ENCODE measurements at regions not wholly inside any gene's neighbourhood (a gene's known extent, or its start where the extent isn't known, plus 50 kb on each side); places are given as distances from the start of the nearest gene placed in this dataset.

GRCh38 chr6:67663105-67663895 is 971.8 kb upstream of the ADGRB3 start:
- DNase-seq (ENCODE audit: low read depth), result no peak

DNA sequence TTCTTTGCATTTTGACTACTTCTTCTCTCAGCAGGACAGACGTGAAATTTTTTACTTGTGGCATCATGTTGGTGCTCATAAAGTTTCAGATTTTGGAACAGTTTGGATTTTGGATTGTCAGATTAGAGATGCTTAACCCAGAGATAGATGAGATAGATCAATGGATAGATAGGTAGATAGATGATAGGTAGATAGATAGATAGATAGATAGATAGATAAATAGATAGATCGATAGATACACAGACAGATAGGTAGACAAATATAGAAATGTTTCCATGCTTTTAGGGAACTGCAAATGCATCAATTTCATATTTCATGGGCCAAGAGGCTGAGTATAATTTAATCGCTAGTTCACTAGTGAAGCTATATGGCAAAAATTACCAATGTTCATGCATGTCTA is 981.5 kb upstream of the ADGRB3 start:
- no peak for DNase-seq (ENCODE audit: low read depth)

DNA sequence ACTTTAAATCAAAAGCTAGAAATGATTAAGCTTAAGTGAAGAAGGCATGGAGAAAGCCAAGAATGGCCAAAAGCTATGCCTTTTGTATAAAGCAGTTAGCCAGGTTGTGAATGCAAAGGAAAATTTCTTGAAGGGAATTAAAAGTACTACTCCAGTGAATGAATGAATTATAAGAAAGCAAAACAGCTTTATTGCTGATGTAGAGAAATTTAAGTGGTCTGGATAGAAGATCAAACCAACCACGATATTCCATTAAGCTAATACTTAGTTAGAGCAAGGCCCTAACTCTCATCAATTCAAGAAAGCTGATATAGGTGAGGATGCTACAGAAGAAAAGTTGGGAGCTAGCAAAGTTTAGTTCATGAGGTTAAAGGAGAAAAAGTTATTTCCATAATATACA is 988.5 kb upstream of the ADGRB3 start:
- DNase-seq (ENCODE audit: low read depth), result no peak

GRCh38 chr6:67643281-67643680 is 991.8 kb upstream of the ADGRB3 start:
- DNase-seq (ENCODE audit: low read depth), result no peak

DNA sequence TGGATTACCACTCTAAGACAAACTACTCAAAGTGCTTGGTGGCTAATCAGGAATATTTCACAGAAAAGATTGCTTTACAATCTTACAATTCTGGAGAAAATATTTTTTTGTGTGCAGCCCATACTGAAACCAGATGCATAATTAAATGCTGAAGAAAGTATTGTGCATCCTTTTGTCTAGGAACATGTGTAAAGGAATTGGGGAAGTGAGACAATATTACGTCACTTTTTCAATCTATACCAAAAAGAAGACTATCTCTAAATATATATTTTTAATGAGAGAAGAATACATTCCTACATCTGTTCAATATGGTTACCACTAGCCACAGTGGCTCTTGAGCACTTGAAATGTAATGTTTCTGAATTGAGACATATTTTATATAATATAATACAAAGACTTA is 992.5 kb upstream of the ADGRB3 start:
- DNase-seq (ENCODE audit: low read depth), result no peak

DNA sequence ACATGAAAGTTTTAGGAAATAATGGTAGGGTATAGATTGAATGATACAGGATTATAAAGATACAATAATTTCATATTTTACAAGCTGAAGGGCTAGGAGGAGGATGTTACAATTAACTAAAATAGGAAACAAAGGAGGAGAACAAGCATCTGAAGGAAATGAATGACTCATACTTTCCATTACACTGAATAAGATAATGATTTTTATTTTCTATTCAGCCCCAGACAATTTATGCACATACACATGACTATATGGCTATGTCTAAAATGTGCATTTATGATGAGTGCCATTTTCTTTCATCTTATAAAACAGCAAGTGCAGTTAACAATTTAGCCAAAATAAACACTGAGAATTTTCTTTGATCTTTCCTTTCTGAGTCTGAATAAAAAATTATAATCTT is 994.6 kb upstream of the ADGRB3 start:
- DNase-seq (ENCODE audit: low read depth), result no peak

DNA sequence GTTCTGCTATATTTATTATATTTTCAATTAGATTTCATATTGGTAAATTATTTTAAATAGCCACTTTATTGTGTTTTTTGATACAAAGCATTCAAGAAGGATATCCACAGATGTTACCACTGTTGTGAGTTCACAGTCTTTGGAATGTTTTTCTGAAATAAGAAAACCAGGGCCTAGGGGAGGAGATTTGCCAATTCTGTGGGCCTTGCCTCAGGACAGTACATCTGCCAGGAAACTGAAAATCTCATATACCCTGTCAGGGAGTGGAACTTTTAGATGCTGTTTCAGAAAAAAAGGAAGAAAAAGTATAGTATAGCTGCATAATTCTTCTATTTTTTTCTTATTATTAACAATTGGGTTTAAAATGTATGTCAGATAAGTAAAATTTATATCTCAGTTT is 995.9 kb upstream of the ADGRB3 start:
- no peak for DNase-seq (ENCODE audit: low read depth)

DNA sequence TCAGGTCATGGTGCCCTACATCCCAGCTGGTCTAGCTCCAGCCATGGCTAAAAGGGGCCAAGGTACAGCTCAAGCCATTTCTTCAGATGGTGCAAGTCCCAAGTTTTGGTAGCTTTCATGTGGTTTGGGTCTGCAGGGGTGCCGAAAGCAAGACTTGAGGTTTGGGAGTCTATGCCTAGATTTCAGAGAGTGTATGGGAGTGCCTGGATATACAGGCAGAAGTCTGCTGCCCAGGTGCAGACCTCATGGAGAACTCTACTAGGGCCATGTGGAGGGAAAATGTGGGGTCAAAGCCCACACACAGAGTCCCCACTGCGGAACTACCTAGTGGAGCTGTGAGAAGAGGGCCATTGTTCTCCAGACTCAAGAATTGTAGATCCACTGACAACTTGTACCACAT is 1000.9 kb upstream of the ADGRB3 start:
- no peak for DNase-seq (ENCODE audit: low read depth)

DNA sequence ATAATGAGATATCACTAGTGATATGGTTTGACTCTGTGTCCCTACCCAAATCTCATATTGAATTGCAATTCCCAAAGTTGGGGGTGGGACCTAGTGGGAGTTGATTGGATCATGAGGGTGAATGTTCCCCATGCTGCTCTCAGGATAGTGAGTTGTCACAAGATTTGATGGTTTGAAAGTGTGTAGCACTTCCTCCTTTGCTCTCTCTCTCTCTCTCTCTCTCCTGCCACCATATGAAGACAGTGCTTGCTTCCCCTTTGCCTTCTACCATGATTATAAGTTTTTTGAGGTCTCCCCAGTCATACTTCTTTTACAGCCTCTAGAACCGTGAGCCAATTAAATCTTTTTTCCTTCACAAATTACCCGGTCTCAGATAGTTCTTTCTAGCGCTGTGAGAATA is 1002.0 kb upstream of the ADGRB3 start:
- DNase-seq (ENCODE audit: low read depth), result no peak

- no peak for DNase-seq (ENCODE audit: low read depth)
Measured at GRCh38 chr6:67630146-67630545, 1004.9 kb upstream of the ADGRB3 start.

GRCh38 chr6:67629258-67629657 is 1005.8 kb upstream of the ADGRB3 start:
- no peak for DNase-seq (ENCODE audit: low read depth)

DNA sequence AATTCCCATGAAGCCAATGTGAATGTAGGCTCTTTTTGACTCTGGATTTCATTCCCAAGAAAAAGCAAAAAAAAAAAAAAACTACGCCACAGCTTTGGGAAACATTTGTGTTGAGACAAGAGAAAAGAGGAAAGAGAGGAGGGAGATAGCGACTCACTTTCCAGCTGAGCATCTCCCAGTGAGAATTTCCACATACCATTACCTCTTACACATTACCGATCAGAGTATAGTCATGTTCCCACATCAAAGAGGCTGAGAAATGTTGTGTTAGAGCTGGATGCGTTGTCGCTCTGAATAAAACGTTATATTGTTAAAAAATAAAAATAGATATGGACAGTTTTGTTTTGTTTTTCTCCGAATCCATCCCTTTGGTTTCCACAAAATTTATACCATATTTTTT is 1019.3 kb upstream of the ADGRB3 start:
- no peak for DNase-seq (ENCODE audit: low read depth)

- DNase-seq (ENCODE audit: low read depth), result no peak
Measured at GRCh38 chr6:67608099-67608749, 1026.9 kb upstream of the ADGRB3 start.

DNA sequence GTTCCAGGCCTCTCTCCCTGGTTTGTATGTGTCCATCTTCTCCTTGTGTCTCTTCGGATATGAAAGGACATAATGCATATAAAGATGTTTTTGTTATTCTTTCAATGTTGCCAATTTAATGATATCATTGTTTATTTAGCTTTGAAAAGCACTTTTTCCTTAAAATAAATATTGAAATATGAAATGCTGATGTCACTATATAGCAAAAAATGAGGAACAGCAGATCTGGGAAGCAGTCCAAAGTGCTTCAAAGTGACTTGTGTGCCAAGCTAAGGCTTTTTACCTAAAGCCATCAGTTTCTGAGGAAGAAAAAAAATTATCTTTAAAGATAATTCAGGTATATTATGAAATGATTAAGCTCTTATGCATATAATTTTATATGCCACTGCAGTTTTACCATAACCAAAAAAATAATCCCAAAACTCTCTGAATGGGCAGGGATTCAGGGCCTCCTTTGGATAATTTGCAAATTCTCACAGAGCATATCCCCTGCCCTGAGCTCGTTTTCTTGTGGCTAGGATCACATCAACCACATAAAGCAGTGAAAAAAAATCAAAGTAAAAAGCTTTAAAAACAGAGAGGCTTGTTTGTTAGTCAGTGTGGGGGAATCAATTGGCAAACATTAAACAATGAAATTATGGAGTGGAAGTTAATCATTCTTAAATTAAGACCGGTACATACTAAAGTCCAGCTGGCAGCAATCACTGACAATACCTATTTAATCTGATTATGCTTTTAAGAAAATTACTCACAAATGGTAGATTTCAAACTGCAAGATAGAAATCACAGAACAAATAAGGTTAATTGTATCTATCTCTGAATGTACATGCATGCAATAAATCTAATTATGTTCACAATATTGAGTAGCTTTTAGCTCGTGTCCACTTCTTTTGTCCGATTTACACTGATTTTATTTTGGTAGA is 1027.9 kb upstream of the ADGRB3 start:
- no peak for DNase-seq (ENCODE audit: low read depth)

DNA sequence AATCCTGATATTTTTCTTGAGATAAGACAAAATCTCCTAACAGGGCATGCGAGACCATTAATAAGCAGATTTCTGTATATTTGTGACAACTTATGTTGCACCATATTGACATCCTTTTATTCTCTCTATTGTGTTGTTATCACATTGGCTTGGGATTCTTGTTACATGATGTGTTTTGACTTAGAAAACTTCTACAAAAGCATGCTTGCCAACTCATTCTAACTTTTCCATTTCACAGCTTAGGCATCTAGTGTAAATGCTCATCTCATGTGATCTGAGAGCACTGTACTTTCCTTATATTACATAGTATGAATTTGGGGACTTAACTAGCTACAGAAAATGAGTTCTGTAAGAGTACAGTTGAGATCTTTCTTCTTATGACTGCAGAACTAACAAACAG is 1040.7 kb upstream of the ADGRB3 start:
- no peak for DNase-seq (ENCODE audit: low read depth)

DNA sequence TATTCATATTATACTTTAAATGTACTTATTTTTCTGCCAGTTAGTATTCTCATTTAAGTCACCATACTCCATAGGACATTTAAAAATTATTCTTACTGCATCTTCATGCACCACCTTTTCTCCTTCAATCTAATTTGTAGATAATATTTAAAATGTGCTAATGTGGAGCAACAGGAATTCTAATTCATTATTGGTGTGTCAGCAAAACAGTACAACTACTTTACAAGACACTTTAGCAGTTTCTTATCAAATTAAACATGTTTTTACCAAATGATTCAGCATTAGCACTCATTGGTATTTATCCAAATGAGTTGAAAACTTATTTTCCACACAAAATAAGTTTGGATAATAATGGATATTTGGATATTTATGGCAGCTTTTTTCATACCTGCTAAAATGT is 1041.8 kb upstream of the ADGRB3 start:
- DNase-seq (ENCODE audit: low read depth), result no peak

- no peak for DNase-seq (ENCODE audit: low read depth)
Measured at GRCh38 chr6:67591910-67592309, 1043.2 kb upstream of the ADGRB3 start.

DNA sequence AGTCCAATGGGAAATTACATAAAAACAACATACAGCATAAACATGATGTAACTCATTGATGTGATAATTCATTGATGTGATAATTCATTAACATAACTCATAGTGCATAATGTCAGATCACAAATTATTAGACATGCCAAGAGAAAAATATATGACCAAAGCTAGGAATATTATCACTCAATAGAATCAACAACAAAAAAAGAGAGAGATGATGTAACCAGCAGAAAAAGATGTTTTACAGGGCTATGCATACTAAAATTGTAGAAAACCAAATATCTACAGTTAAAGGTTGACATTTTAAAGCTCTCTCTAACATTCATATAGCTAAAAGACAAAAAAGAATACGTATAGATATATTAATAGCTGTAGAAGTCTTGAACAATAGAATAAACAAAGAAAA is 1067.2 kb upstream of the ADGRB3 start:
- DNase-seq (ENCODE audit: low read depth), result no peak

DNA sequence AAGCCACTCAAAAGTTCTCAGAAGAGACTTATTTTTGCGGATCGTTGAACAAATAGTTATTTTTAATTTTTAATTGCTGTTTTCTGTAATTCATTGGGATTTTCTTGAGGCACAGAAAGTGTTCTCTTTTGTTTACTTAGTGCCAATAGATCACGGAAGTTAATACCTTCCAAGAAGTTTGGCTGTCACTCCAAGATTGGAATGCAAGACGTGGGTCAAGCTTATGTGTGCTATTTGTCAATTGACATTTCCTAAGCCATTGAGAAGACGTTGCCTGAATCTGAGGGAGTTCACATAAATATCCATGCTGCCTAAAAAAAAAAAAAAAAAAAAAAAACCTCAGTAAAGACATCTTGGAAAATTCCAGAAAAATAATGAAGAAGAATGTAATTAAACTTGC is 1071.4 kb upstream of the ADGRB3 start:
- DNase-seq (ENCODE audit: low read depth), result no peak

DNA sequence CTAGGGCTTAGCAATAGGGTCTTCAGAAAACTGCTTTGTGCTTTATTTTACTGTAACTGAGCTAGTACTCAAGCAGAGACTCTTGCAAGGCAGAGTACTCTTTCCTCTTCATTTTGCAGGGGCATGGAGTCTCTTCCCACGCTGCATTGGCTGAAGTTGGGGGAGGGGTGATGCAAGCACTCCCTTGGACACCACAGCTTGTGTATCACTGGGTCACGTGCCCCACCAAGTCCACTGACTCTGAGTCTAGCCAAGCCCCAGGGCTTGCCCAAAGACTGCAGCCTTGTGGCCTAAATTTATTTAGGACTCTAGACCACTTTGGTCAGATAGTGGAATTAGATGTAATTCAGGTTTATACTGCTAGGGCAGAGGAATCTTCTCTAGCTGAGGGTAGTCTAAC is 1075.0 kb upstream of the ADGRB3 start:
- no peak for DNase-seq (ENCODE audit: low read depth)

- no peak for DNase-seq (ENCODE audit: low read depth)
Measured at GRCh38 chr6:67558985-67559384, 1076.1 kb upstream of the ADGRB3 start.

- DNase-seq (ENCODE audit: low read depth), result no peak
Measured at GRCh38 chr6:67544851-67545452, 1090.1 kb upstream of the ADGRB3 start.
